ENCODE measurements at regions not wholly inside any gene's neighbourhood (a gene's known extent, or its start where the extent isn't known, plus 50 kb on each side); places are given as distances from the start of the nearest gene placed in this dataset.
"Not testable (repeated sequence)": the region's sequence is repeated elsewhere in the genome, so short reads cannot be mapped to it uniquely, and the experiment has no call there.

DNA sequence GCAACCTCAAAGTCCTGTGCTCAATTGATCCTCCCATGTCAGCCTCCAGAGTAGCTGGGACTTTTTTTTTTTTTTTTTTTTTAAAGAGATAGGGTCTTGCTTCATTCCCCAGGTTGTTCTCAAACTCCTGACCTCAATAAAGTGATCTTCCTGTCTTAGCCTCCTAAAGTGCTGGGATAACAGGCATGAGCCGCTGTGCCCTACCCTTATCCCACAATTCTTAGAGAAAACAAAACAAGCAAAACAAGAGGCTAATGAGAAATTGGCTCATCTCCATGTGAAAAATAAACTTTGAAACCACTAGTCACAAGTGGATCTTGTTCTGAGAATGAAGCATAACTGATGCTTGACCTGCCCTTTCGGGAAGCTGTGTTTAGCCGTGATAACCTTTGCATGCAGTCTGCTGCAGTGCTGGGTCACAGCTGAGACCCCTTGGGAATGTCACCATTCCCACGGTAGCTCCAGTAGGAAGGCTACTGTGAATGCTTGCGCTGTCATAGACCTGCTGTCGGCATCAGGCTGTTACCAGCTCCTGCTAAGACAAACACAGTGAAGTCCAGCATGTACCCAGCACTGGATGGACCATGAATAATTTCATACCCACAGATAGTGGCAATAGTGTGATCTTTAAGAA, 290.7 kb upstream of the KIAA1217 start:
- Histone ChIP-seq H3K27ac (no peak overlapping the region), H3K9me3 (ENCODE audit: insufficient read depth, low read depth) (no peaks in the 10 kb centered on the region), H3K36me3 (ENCODE audit: low read depth) (no peaks in the 10 kb centered on the region), H3K79me2 (ENCODE audit: low read depth) (no peaks in the 10 kb centered on the region), H2AFZ (no peak overlapping the region), H3K27me3 (ENCODE audit: insufficient read depth, low read depth) (no peaks in the 10 kb centered on the region), H3K4me1 (replicated peaks; ENCODE audit: insufficient read depth) (no peaks in the 10 kb centered on the region), H3K9me2 (ENCODE audit: insufficient read depth) (no peaks in the 10 kb centered on the region), H3K4me2 (no peak overlapping the region), H3F3A (ENCODE audit: insufficient read depth, low read depth) (no peaks in the 10 kb centered on the region), H3K4me3 (no peak overlapping the region), H4K20me1 (ENCODE audit: insufficient read depth) (no peaks in the 10 kb centered on the region)
- TF ChIP-seq, protein P1, sequence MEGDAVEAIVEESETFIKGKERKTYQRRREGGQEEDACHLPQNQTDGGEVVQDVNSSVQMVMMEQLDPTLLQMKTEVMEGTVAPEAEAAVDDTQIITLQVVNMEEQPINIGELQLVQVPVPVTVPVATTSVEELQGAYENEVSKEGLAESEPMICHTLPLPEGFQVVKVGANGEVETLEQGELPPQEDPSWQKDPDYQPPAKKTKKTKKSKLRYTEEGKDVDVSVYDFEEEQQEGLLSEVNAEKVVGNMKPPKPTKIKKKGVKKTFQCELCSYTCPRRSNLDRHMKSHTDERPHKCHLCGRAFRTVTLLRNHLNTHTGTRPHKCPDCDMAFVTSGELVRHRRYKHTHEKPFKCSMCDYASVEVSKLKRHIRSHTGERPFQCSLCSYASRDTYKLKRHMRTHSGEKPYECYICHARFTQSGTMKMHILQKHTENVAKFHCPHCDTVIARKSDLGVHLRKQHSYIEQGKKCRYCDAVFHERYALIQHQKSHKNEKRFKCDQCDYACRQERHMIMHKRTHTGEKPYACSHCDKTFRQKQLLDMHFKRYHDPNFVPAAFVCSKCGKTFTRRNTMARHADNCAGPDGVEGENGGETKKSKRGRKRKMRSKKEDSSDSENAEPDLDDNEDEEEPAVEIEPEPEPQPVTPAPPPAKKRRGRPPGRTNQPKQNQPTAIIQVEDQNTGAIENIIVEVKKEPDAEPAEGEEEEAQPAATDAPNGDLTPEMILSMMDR (conservative IDR thresholded peaks at IDR 0.05) = no peak
- no peak for TF ChIP-seq EZH2 (IDR thresholded peaks at IDR 0.05; ENCODE audit: low read depth)
- ChIA-PET CTCF (no interaction called here), POLR2A (ENCODE audit: unreplicated experiment) (no interaction called here)
- DNase-seq = no peak
- intact Hi-C loops (cut with micrococcal nuclease; ENCODE audit: unreplicated experiment) = no loop called here
- no TSS peak for BruUV-seq (replicated peaks)

DNA sequence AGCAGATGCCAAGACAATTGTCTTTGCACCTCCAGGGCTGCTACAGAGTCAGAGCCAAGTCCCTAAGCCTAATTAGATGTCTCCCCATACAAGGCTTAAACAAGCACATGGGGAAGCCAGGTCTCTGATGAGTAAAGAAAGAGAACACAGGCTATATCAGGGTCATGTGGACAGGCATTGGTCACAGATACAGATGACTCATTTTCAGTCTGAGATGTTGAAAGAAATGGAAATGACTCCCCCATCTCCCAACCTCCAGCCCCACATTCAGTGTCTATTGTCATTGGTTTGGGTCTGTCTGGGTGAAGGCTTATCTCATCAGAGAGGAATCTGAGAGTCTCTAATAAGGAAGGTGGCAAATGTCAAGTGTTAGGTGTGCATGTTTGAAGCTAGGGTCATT, 290.1 kb upstream of the KIAA1217 start:
- Histone ChIP-seq H2AFZ (no peak overlapping the region), H3K36me3 (ENCODE audit: low read depth) (no peaks in the 10 kb centered on the region), H3K79me2 (ENCODE audit: low read depth) (no peaks in the 10 kb centered on the region), H3K4me1 (replicated peaks; ENCODE audit: insufficient read depth) (no peaks in the 10 kb centered on the region), H3K4me2 (no peak overlapping the region), H4K20me1 (ENCODE audit: insufficient read depth) (no peaks in the 10 kb centered on the region), H3K27ac (no peak overlapping the region), H3K27me3 (ENCODE audit: insufficient read depth, low read depth) (no peaks in the 10 kb centered on the region), H3K9me2 (ENCODE audit: insufficient read depth) (no peaks in the 10 kb centered on the region), H3K9me3 (ENCODE audit: insufficient read depth, low read depth) (no peaks in the 10 kb centered on the region), H3F3A (ENCODE audit: insufficient read depth, low read depth) (no peaks in the 10 kb centered on the region), H3K4me3 (no peak overlapping the region)
- POLR2A ChIA-PET (ENCODE audit: unreplicated experiment) = no interaction called here
- no peak for TF ChIP-seq EZH2 (IDR thresholded peaks at IDR 0.05; ENCODE audit: low read depth)
- TF ChIP-seq, protein P1 (conservative IDR thresholded peaks at IDR 0.05) = no peak
- intact Hi-C loops (cut with micrococcal nuclease; ENCODE audit: unreplicated experiment) = no loop called here
- no TSS peak for BruUV-seq (replicated peaks)
- no peak for DNase-seq
- CTCF ChIA-PET = no interaction called here

DNA sequence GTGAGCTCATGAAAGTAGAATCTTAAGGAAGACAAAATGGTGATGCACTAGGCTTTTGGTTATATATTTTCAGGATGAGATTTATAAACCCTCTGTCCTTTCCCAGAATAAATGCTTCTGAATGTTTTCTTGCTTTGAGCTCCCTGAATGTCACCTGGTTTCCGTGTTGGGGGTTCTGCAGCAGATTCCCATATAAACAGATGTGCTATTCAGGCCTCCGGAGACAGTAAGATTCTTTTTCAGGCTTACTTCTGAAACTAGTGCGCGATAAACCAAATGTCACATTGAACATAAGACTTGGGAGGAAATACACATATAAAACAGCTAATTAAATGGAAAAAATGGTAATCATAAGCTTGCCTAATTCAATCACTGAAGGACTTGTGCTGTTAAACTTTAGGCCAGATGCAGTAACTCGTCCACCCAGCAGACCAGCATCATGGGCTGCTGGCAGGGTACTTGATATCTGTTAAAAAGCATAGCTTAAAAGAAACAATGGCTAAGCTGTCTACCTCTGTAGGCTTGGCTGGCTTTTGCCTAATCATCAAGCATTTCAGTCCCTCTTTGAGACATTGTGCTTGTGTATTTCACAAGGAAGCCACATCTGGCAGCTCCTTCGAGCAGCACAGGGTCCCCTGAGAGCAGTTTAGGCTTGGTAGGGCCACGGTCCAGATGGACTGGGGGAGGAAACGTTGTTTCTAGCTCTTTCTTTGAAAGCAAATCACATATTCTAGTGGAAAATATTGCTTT, 281.2 kb upstream of the KIAA1217 start:
- no peak overlapping the region for H3K27ac ChIP-seq
- no TSS peak for BruUV-seq (replicated peaks)
- no peak overlapping the region for H3K4me2 ChIP-seq
- H3K4me3 ChIP-seq = no peak overlapping the region
- no peaks in the 10 kb centered on the region for H3K36me3 ChIP-seq (ENCODE audit: low read depth)
- no peak for TF ChIP-seq EZH2 (IDR thresholded peaks at IDR 0.05; ENCODE audit: low read depth)
- TF ChIP-seq, protein P1 (conservative IDR thresholded peaks at IDR 0.05) = no peak
- no peak overlapping the region for H2AFZ ChIP-seq
- POLR2A ChIA-PET (ENCODE audit: unreplicated experiment) = interaction anchor here (0.5 to 0.6 kb wide), 2 partner anchors 638 to 783 kb away, joined by 3 read pairs; no protein-coding TSS in a partner anchor
- CTCF ChIA-PET = no interaction called here
- H3K9me2 ChIP-seq (ENCODE audit: insufficient read depth) = no peaks in the 10 kb centered on the region
- H3F3A ChIP-seq (ENCODE audit: insufficient read depth, low read depth) = no peaks in the 10 kb centered on the region
- intact Hi-C loops (cut with micrococcal nuclease; ENCODE audit: unreplicated experiment) = no loop called here
- H3K9me3 ChIP-seq (ENCODE audit: insufficient read depth, low read depth) = no peaks in the 10 kb centered on the region
- no peaks in the 10 kb centered on the region for H3K27me3 ChIP-seq (ENCODE audit: insufficient read depth, low read depth)
- no peaks in the 10 kb centered on the region for H4K20me1 ChIP-seq (ENCODE audit: insufficient read depth)
- no peak for DNase-seq
- no peaks in the 10 kb centered on the region for H3K4me1 ChIP-seq (replicated peaks; ENCODE audit: insufficient read depth)
- no peaks in the 10 kb centered on the region for H3K79me2 ChIP-seq (ENCODE audit: low read depth)

DNA sequence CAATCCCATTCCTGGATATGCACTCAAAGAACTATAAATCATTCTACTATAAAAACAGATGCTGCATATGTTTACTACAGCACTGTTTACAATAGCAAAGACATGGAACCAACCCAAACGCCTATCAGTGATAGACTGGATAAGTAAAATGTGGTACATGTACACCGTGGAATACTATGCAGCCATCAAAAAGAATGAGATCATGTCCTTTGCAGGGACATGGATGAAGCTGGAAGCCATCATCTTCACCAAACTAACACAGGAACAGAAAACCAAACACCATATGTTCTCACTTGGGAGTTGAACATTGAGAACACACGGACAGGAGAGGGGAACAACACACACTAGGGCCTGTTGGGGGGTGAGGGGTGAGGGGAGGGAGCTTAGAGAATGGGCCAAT, 274.9 kb upstream of the KIAA1217 start:
- H2AFZ ChIP-seq; H3K4me1 ChIP-seq (replicated peaks; ENCODE audit: insufficient read depth); H3K9me3 ChIP-seq (ENCODE audit: insufficient read depth, low read depth); DNase-seq; H3K79me2 ChIP-seq (ENCODE audit: low read depth); H3K4me2 ChIP-seq; BruUV-seq (replicated peaks); H3K4me3 ChIP-seq; H4K20me1 ChIP-seq (ENCODE audit: insufficient read depth); POLR2A ChIA-PET (ENCODE audit: unreplicated experiment); H3F3A ChIP-seq (ENCODE audit: insufficient read depth, low read depth); H3K27me3 ChIP-seq (ENCODE audit: insufficient read depth, low read depth); H3K36me3 ChIP-seq (ENCODE audit: low read depth); H3K27ac ChIP-seq; H3K9me2 ChIP-seq (ENCODE audit: insufficient read depth); CTCF ChIA-PET; intact Hi-C loops (cut with micrococcal nuclease; ENCODE audit: unreplicated experiment): not testable (repeated sequence)
